Middle frontal gyrus (tissue), 1 donor: ENCODE measurements at regions not wholly inside any gene's neighbourhood (a gene's known extent, or its start where the extent isn't known, plus 50 kb on each side); places are given as distances from the start of the nearest gene placed in this dataset.
"Not testable (repeated sequence)": the region's sequence is repeated elsewhere in the genome, so short reads cannot be mapped to it uniquely, and the experiment has no call there.

Experiments
- DNase-seq: peaks from one replicate; pipeline ENCODE4 v3.0.0-alpha.2; 2015; ENCODE audit warnings: low spot score; ENCODE audit errors: extremely low spot score

DNA sequence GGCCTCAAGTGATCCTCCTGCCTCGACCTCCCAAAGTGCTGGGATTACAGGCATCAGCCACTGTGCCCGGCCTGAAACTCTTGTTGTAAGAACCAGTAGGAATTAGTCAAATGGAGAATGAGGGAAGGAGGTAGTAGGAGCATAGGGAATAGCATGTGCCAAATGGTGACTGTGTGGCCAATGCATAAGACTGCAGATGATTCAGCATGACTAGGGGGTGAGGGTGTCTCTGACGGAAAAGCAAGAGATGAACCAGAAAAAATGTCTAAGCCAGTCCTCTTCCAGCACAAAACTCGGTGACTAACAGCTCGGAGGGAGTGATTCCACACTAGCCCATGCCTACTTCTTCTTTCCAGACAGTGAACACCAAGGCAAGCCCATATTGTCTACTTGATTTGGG lies 58.2 kb upstream of the DUSP21 start:
- no peak for DNase-seq

DNA sequence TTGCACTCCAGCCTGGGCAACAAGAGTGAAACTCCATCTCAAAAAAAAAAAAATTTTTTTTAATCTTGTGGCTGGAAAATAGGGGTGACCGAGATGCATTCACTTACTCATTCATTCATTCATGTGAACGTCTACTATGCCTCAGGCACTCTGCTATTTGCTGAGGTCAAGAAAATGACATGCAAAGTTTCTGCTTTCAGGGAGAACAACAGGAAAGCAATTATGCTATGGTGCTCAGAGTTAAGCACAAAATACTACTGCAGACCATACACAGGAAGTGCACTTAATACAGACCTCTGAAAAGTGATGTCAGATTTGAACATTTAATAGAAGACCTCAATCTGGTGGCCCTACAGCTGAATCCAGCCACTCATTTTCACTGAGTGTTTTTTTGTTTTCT lies 59.6 kb upstream of the DUSP21 start:
- DNase-seq = no peak

DNA sequence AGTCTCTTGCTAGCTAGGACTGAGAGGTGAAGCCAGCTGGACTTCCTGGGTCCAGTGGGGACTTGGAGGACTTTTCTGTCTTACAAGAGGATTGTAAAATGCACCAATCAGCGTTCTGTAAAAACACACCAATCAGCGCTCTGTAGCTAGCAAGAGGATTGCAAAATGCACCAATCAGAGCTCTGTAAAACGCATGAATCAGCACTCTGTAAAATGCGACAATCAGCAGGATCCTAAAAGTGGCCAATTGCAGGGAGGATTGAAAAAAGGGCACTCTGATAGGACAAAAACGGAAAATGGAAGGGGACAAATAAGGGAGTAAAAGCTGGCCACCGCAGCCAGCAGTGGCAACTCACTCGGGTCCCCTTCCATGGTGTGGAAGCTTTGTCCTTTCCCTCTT lies 65.6 kb upstream of the DUSP21 start:
- DNase-seq = no peak

DNA sequence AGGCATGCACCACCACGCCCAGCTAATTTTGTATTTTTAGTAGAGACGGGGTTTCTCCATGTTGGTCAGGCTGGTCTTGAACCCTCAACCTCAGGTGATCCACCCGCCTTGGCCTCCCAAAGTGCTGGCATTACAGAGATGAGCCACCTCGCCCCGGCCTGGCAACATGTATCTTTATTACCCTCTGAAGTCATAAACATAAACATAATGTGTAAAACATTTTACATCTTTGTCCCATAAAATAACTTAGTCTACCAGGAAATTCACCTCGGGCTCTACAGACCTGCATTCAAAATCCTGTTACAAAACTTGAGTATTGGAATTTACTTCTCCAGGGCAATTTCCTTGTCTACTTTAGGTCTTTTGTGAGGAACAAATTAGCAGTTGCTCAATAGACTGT lies 68.1 kb upstream of the DUSP21 start:
- DNase-seq = no peak

DNA sequence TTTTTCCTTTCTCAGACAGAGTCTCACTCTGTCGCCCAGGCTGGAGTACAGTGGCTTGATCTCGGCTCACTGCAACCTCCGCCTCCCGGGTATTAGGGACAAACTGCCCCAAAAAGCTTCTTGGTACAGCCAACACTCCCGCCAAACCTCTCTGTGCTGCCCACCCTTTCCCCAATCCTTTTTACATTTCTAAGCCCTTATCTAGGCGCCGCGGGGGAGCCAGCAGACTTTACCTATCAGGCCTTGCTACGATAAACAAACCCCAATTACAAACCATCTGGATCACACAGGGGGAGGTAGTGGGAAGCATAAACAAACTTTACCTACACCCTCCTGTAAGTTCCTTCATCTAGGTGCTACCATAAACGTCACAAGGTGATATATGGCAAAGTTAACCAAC lies 69.8 kb upstream of the DUSP21 start:
- not testable (repeated sequence) for DNase-seq

DNA sequence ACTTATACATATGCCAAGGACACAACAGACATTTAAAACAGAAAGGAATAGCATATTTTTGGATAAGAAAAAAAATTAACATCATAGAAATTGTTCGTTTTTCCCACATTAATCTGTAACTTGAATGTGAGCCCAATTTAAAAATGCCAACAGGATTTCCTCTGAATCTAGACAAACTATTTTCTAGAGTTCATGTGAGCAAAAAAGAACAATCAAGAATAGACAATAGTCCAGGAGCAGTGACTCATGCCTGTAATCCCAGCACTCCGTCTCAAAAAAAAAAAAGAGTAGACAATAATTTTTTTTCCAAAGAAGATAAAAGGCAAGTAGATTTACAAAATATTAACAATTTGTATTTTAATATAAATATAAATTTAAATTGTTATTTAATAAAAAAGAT lies 73.7 kb upstream of the DUSP21 start:
- DNase-seq = no peak

DNA sequence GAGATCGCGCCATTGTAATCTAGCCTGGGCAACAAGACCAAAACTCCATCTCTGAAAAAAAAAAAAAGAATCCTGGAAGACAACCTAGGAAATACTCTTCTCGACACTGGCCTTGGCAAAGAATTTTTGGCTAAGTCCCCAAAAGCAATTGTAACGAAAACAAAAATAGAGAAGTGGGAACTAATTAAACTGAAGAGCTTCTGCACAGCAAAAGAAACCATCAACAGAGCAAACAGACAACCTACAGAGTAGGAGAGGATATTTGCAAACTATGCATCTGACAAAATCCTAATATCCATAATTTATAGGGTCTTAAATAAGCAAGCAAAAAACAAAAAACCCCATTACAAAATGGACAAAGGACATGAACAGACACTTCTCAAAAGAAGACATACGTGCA lies 76.5 kb upstream of the DUSP21 start:
- DNase-seq = no peak

DNA sequence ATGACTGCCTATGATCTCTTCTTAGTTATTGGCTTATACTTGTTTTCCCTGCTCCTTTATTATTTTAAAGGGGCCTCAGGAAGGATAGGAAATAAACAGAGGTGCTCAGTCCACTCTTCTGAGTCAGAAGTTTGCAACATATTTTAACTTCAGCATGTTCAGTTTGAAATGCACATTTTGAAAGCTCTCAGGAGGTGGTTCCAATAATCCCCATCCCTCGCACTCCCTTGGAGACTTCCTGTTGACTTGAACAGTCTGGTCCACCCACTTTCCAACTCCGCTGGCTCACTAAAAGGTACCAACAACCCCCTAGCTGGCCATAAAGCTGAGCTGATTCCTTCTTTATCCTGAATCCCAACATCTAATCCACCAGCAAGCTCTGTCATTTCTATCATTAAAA lies 78.3 kb upstream of the DUSP21 start:
- no peak for DNase-seq

DNA sequence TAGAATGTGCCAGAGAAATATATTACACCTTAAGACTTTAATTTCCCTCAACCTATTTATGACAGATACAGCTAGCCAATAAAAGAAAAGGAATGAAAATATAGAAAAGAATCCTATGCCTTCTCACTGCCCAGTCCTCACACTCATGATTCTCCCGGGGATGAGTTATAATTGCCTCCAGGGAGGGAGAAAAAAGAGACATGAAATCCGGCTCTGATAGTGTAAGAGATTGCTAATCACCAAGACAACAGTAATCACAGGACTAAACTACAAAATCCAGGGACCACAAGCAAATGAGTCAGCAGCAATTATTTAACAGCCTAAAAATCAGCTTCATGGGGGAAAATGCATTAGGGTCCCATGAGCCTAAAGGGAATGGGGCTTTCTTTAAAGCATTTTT lies 95.9 kb upstream of the DUSP21 start:
- DNase-seq = no peak

DNA sequence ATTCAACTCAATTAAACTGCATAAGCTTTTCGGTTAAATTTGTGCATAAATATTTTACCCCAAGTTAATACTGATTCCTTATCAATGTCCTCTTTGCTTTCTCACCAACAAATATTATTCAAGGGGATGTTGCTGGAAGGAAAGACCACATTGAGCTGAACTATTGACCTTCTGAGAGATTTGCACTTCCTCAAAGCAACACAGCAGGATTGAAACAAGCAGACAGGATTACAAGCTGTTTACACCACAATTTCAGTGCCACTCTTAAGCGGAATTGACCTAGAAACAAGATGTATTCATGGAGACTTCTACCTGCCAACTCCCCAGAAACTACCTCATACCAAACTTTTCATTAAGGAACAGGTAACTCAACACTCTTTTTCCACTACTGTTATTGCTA lies 96.5 kb upstream of the DUSP21 start:
- no peak for DNase-seq

DNA sequence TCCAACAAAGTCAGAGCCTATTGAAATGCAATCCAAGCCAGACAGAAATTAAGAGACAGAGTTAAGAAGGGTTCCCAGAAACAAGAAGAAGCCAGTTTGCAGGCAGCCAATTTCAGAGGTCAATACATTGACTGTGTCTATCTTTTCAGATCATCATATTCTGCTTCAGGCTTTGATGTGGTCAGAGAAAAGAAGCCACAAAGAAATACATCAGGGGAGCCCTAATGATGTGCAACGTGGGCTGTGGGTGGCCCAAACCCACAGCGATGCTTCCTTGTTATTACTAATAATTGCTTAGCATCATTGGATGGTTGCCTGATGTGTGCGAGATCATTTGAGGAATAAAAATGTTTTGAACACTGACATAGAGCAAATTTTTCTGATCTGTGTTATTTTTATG lies 99.0 kb upstream of the DUSP21 start:
- DNase-seq = no peak

DNA sequence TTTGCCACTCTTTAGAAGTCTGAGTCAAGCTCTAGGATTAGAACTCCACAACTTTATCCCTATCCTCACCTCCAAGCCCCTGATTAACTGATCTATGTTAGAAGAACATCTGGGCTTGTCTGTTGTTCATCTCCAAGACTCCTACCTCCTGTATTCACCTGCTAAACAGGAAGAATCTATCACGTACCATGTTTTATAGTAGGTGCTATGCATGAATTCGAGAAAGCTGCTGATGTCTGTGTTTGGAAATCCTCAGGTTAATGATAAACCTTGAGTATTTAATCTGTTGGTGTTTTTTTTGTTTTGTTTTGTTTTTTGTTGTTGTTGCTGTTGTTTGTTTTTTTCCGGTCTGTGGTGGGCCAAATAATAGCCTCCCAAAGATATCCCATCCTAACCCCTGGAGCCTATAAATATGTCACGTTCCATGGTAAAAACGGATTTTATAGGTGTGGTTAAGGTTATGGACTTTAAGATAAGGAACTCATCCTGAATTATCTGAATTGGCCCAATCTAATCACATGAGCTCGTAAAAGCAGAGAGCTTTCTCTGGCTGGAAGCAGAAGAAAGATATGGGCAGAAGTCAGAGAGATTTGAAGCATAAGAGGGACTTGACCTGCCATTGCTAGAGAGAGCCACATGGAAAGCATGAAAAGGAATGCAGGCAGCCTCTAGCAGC lies 101.2 kb upstream of the DUSP21 start:
- no peak for DNase-seq

DNA sequence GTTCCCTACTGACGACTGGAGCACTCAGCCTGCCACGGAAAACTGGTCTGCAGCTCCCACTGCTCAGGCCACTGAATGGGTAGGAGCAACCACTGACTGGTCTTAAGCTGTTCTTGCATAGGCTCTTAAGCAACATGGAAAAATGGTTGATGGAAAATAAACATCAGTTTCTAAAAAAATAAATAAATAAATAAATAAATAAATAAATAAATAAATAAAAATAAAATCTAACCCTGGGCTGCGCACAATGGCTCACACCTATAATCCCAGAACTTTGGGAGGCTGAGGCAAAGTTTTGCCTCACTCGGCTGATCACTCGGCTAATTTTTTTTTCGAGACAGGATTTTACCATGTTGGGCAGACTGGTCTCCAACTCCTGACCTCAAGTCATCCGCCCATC lies 102.0 kb upstream of the DUSP21 start:
- not testable (repeated sequence) for DNase-seq

DNA sequence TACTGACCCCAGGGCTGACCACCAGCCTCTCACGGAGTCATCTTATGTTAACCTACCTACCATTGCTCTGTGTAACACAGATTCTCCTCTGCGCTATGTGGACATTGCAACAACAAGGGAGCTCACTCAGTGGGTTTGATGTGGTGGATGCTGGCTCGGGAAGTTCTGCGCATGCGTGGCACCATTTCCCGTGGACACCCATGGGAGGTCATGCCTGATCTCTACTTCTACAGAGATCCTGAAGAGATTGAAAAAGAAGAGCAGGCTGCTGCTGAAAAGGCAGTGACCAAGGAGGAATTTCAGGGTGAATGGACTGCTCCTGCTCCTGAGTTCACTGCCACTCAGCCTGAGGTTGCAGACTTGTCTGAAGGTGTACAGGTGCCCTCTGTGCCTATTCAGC lies 102.4 kb upstream of the DUSP21 start:
- DNase-seq = not testable (repeated sequence)

DNA sequence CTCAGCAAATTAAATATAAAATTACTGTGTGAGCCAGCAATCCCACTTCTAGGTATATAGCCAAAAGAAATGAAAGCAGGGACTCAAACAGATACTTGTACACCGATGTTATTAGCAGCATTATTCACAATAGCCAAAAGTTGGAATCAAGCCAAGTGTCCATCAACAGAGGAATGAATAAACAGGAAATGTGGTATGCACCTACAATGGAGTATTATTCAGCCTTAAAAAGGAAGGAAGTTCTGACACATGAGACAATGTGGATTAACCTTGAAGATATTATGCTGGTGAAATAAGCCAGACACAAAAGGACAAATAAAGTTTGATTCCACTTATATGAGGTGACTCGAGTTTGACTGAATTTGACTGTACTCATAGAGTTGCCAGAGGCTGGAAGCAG lies 108.3 kb upstream of the DUSP21 start:
- DNase-seq = no peak

DNA sequence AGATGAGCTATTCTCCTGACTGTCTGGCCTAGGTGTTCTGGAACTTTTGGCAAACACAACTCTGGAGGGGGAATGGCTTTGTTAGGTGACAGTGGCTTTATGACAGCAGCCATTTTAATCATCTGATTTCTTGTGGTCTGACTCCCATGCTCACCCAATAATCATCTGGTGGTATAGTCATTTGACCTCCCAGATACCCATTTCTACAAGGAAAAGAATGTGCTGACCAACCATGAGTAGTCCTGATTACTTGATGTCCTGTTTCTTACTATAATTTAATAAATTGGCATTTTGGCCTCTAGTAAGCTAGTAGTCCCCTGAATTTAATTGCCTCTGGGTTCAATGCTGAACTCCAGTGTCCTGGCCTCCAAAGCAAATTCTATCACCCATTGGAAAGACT lies 109.9 kb upstream of the DUSP21 start:
- DNase-seq = no peak

DNA sequence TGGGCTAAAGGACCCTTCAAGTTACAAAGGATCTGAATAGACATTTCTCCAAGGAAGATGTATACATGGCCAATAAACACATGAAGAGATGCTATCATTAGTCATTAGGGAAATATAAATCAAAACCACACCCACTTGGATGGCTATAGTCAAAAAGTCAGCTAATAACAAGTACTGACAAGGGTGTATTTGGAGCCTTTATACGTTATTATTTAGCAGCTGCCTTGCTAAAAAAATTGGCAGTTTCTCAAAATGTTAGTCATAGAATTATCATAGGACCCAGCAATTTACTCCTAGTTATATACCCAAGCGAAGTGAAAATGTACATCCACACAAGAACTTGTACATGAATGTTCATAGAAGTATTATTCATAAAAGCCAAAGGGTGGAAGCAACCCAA lies 112.7 kb upstream of the DUSP21 start:
- DNase-seq = no peak

DNA sequence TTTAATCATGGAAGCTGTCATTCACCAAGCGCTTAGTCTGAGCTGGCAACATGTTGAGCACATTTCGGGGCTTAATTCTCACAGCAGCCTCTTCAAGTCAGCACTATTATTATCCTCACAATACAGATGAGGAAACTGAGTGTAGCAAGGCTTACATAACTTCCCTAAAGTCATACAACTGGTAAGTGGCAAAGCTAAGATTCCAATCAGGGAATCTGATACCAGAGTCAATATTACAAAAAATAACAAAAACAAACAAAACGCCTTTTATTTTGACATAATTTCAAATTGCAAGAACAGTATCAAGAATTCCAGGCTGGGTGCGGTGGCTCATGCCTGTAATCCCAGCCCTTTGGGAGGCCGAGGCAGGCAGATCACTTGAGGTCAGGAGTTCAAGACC lies 120.4 kb upstream of the DUSP21 start:
- DNase-seq = no peak

DNA sequence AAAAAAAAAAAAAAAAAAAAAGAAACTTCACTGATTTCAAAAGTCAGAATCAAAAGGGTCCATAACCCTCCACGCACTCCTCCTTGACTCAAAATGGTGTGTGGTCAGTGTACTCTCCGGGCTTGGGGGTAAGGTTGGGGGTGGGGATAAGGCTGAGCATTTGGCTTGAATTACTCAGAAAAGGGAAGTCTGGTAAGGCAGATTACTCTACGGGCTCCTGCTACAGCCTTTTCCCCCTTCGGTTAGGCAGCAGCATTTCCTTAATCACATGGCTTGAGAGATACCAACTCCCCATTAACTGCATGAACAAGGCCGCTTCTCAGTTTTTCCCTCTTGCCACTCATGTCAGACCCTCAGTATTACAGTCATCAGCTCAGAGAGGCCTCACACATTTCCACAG lies 135.4 kb upstream of the DUSP21 start:
- DNase-seq = no peak

DNA sequence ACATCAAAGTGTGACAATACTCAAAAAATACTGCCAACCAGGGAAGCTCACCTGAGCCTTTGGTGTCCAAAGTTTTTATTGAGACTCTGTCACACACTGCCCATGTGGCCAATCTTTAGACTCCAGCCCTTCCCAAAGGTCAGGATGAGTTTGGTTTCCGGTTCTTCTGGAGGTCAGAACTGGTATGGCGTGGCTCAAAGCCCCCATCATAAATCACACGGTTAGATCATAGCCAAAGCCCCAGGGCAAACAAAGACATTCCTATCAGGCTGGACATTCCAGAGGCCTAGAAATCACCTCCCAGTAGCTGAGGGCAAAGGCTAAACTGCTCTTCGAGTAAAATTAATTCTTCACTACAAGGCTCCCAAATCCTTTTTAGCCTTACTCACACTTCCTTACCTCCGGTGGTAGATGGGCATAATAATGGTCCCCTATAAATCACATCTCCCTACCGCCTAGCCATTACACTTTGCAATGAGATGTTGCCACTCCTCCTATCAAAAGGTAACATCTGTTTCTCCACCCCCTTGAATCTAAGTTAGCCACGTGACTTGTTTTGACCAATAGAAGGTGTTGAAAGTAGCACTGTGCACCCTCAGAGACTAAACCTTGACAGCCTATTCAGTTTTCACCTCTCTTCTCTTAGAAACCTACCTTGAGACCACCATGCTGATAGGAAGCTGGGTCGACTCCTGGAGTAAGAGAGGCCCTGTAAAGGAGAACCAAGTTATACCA lies 137.8 kb upstream of the DUSP21 start:
- no peak for DNase-seq

DNA sequence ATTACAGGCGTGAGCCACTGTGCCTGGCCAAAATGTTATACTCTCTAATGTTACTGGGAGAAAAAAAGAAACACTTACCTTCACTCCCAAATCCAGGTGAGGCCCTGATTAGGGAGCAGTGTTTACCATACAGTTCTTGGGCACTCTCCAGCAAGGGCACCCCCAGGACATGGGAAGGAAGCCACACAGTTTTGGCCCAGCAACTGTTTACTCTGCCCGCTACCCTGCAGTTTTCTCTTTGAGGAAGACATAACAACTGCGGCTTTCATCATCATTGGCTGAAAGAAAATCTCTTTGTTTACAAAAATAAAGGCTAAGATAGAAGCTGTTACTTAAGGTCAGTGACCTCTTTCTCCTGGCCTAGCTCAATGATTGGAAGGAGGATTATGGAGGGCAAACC lies 145.5 kb upstream of the DUSP21 start:
- no peak for DNase-seq

DNA sequence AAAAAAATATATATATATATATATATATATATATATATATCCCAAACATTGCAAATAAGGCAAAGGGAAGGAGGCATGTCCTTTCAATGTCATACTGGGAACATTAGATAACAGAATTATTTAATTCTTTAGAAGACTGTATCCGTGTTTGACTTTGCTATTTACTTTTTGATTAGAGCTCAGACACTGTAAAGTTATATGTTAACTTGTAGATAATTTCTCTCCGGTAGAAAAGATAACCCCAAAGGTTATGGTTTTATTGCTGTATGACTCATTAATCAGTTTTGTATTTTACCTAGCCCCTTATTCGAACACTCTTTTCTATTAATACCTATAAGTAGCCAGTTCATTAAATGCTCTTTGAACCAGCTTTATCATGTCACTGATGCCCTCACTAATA lies 150.6 kb upstream of the DUSP21 start:
- DNase-seq = no peak

DNA sequence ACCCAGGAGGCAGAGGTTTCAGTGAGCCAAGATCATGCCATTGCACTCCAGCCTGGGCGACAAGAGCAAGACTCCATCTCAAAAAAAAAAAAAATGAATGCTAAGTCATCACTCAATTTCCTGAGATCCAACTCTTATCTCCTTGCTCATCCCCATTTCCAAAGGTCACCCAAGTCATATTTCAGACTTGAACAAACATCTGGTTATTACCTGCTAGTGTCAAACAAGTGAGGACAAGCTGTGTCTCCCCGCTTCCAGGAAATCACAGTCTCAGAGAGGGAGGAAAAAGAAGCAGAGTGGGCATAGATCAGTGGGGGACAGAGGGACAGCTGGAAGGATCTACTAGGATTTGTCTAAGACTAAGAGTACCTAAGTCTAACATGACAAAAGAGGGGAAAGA lies 147.5 kb upstream of the FUNDC1 start:
- DNase-seq = no peak
